ENCODE measurements at regions not wholly inside any gene's neighbourhood (a gene's known extent, or its start where the extent isn't known, plus 50 kb on each side); places are given as distances from the start of the nearest gene placed in this dataset.

- no peak for TF ChIP-seq BCL11A (IDR thresholded peaks at IDR 0.05; ENCODE audit: low read depth in 2 of 2, low read length in 2 of 2)
These were observed 1504.6 kb downstream of the EFNB2 start (continued) for GRCh38 chr13:105030851-105031250.

- H2BK5ac ChIP-seq (ENCODE audit: low read depth, low read length) = no peak overlapping the region
- no peak overlapping the region for H3K56ac ChIP-seq (replicated peaks; ENCODE audit: insufficient read length, low read depth, low read length)
- no peak overlapping the region for H2BK12ac ChIP-seq (ENCODE audit: low read depth, low read length)
- CTCF ChIA-PET (ENCODE audit: partially characterized antibody) = no interaction called here
- H2AK5ac ChIP-seq (ENCODE audit: low read depth, low read length) = no peak overlapping the region
- POLR2A ChIA-PET (ENCODE audit: partially characterized antibody) = no interaction called here
- H2BK15ac ChIP-seq (ENCODE audit: low read length) = no peak overlapping the region
- H3K4me2 ChIP-seq (ENCODE audit: insufficient read depth in 1 of 2, low read depth in 2 of 2, low read length in 2 of 2) = no peak overlapping the region
- no peaks in the 10 kb centered on the region for H3K4me1 ChIP-seq (replicated peaks in 1 of 4; ENCODE audit: control insufficient read depth in 3 of 4, insufficient read depth in 4 of 4, low read length in 3 of 4)
- no peak overlapping the region for H2BK20ac ChIP-seq (ENCODE audit: low read length)
- H4K20me1 ChIP-seq (replicated peaks in 1 of 2; ENCODE audit: control insufficient read depth in 1 of 2, insufficient read depth in 2 of 2, low read length in 2 of 2) = no peaks in the 10 kb centered on the region
- H3K4ac ChIP-seq (replicated peaks; ENCODE audit: insufficient read length, low read depth, low read length) = no peak overlapping the region
- TF ChIP-seq FOSL1 (IDR thresholded peaks at IDR 0.05; ENCODE audit: insufficient read depth, low read depth, low read length) (no peak), TEAD4 (IDR thresholded peaks at IDR 0.05; ENCODE audit: low read depth, low read length) (no peak), EZH2 (IDR thresholded peaks at IDR 0.05; ENCODE audit: low read depth, low read length, severe bottlenecking) (no peak), ASH2L (IDR thresholded peaks at IDR 0.05; ENCODE audit: low read length) (no peak), KDM1A (IDR thresholded peaks at IDR 0.05; ENCODE audit: borderline replicate concordance, low read length) (no peak), NRF1 (IDR thresholded peaks at IDR 0.05; ENCODE audit: low read depth, low read length) (no peak), POLR2A (IDR thresholded peaks at IDR 0.05; ENCODE audit: control extremely low read depth in 1 of 2, low read depth in 2 of 2, low read length in 2 of 2) (no peak)
- H3K9ac ChIP-seq (replicated peaks in 1 of 4; ENCODE audit: extremely low read depth in 1 of 4, low read depth in 3 of 4, low read length in 3 of 4) = no peak overlapping the region
- no peak overlapping the region for H3K27ac ChIP-seq (ENCODE audit: low read depth, low read length)
- H3K36me3 ChIP-seq (ENCODE audit: control insufficient read depth in 2 of 4, insufficient read depth in 4 of 4, low read length in 3 of 4) = no peaks in the 10 kb centered on the region
- FAIRE-seq (no peak), DNase-seq (ENCODE audit: low read depth in 1 of 2, low spot score in 2 of 2) (no peak)
- H3K9me3 ChIP-seq (ENCODE audit: insufficient read depth in 2 of 2, low read depth in 1 of 2, low read length in 1 of 2) = no peaks in the 10 kb centered on the region
- no peak overlapping the region for H3K23ac ChIP-seq (ENCODE audit: insufficient read length)
- no peak overlapping the region for H2BK120ac ChIP-seq (replicated peaks; ENCODE audit: low read depth, low read length)
- no peak overlapping the region for H4K91ac ChIP-seq (replicated peaks; ENCODE audit: insufficient read length, low read length)
- 94% methylated on average over 8 of the region's 8 CpGs; no CpG with 5 or more reads in 1 of the 2 experiments for WGBS, 2 experiments (ENCODE audit: extremely low coverage in 1 of 2, insufficient coverage in 1 of 2, insufficient read length in 1 of 2, insufficient replicate concordance in 2 of 2, low coverage in 1 of 2, low lambda C conversion rate in 2 of 2, missing lambda C conversion rate in 1 of 2)
- H3K79me2 ChIP-seq (ENCODE audit: control insufficient read depth in 1 of 2, insufficient read depth in 2 of 2, low read length in 2 of 2) = no peaks in the 10 kb centered on the region
- no peak overlapping the region for H4K8ac ChIP-seq (ENCODE audit: extremely low read depth, insufficient read depth, low read length)
- no peak overlapping the region for H3K4me3 ChIP-seq (ENCODE audit: extremely low read depth in 1 of 4, insufficient read depth in 2 of 4, low read depth in 3 of 4, low read length in 4 of 4)
- H2AFZ ChIP-seq (ENCODE audit: low read length) = no peak overlapping the region
- H3K23me2 ChIP-seq (ENCODE audit: low read depth, low read length) = no peaks in the 10 kb centered on the region
- H3K79me1 ChIP-seq (ENCODE audit: low read depth, low read length) = no peaks in the 10 kb centered on the region
- no peak overlapping the region for H3K14ac ChIP-seq (ENCODE audit: insufficient read length)
- no peak overlapping the region for H3K18ac ChIP-seq (ENCODE audit: extremely low read depth, low read length)
- no peak overlapping the region for H4K5ac ChIP-seq (ENCODE audit: insufficient read length, low read depth, low read length)
- no peaks in the 10 kb centered on the region for H3K27me3 ChIP-seq (replicated peaks in 1 of 4; ENCODE audit: control insufficient read depth in 3 of 4, extremely low read depth in 1 of 4, insufficient read depth in 3 of 4, low read length in 3 of 4)
These were observed 1516.4 kb downstream of the EFNB2 start for GRCh38 chr13:105019073-105019472.
